ENCODE measurements at regions not wholly inside any gene's neighbourhood (a gene's known extent, or its start where the extent isn't known, plus 50 kb on each side); places are given as distances from the start of the nearest gene placed in this dataset.

GRCh38 chr15:70530503-70530902, 232.9 kb downstream of the UACA start:
- Histone ChIP-seq H3K27me3 (no peaks in the 10 kb centered on the region), H3K4me1 (peaks cover 0 to 32% (median 6%) of the 10 kb centered on the region in 4 donors), H3K27ac (no peak overlapping the region), H3K9me3 (no peaks in the 10 kb centered on the region), H3K36me3 (no peaks in the 10 kb centered on the region), H3K4me3 (no peak overlapping the region)
- no peak for TF ChIP-seq CTCF (IDR thresholded peaks at IDR 0.05)
- no peak for TF ChIP-seq POLR2A (IDR thresholded peaks at IDR 0.05)
- no peak for DNase-seq

GRCh38 chr15:70530017-70530499, 233.3 kb downstream of the UACA start:
- peaks cover 0 to 32% (median 5%) of the 10 kb centered on the region in 4 donors for H3K4me1 ChIP-seq
- H3K36me3 ChIP-seq: no peaks in the 10 kb centered on the region
- no peak for DNase-seq
- no peak overlapping the region for H3K27ac ChIP-seq
- H3K9me3 ChIP-seq: no peaks in the 10 kb centered on the region
- H3K27me3 ChIP-seq: no peaks in the 10 kb centered on the region
- no peak for TF ChIP-seq POLR2A (IDR thresholded peaks at IDR 0.05)
- H3K4me3 ChIP-seq: no peak overlapping the region

GRCh38 chr15:70528816-70529215, 234.5 kb downstream of the UACA start:
- Histone ChIP-seq H3K4me3 (no peak overlapping the region), H3K27ac (peak overlapping the region; percentile 25 to 66 (median 52)), H3K9me3 (no peaks in the 10 kb centered on the region), H3K27me3 (no peaks in the 10 kb centered on the region), H3K36me3 (no peaks in the 10 kb centered on the region), H3K4me1 (peaks cover 0 to 32% (median 5%) of the 10 kb centered on the region in 4 donors)
- DNase-seq: no peak
- no peak for TF ChIP-seq POLR2A (IDR thresholded peaks at IDR 0.05)
- no peak for TF ChIP-seq CTCF (IDR thresholded peaks at IDR 0.05)

GRCh38 chr15:70528270-70528706, 235.1 kb downstream of the UACA start:
- no peaks in the 10 kb centered on the region for H3K36me3 ChIP-seq
- H3K4me3 ChIP-seq: no peak overlapping the region
- DNase-seq: peak; percentile 64 to 84 (median 77)
- peak overlapping the region; percentile 25 to 66 (median 52) for H3K27ac ChIP-seq
- TF ChIP-seq POLR2A (IDR thresholded peaks at IDR 0.05) (no peak), CTCF (IDR thresholded peaks at IDR 0.05) (peak in 1 of 6 experiments; percentile 4)
- no peaks in the 10 kb centered on the region for H3K9me3 ChIP-seq
- no peaks in the 10 kb centered on the region for H3K27me3 ChIP-seq
- peaks cover 0 to 32% (median 5%) of the 10 kb centered on the region in 4 donors for H3K4me1 ChIP-seq

GRCh38 chr15:70526974-70527325, 236.4 kb downstream of the UACA start:
- H3K4me3 ChIP-seq: peak overlapping the region in 1 of 4 donors; percentile 22
- peaks cover 0 to 32% (median 5%) of the 10 kb centered on the region in 4 donors for H3K4me1 ChIP-seq
- TF ChIP-seq CTCF (IDR thresholded peaks at IDR 0.05) (no peak), POLR2A (IDR thresholded peaks at IDR 0.05) (no peak)
- no peaks in the 10 kb centered on the region for H3K27me3 ChIP-seq
- H3K9me3 ChIP-seq: no peaks in the 10 kb centered on the region
- no peaks in the 10 kb centered on the region for H3K36me3 ChIP-seq
- H3K27ac ChIP-seq: peak overlapping the region in 1 of 4 donors; percentile 28
- DNase-seq: no peak

GRCh38 chr15:70526221-70526973, 237.0 kb downstream of the UACA start:
- Histone ChIP-seq H3K4me1 (peaks cover 0 to 32% (median 5%) of the 10 kb centered on the region in 4 donors), H3K36me3 (no peaks in the 10 kb centered on the region), H3K27ac (peak overlapping the region in 1 of 4 donors; percentile 28), H3K9me3 (no peaks in the 10 kb centered on the region), H3K27me3 (no peaks in the 10 kb centered on the region), H3K4me3 (peak overlapping the region in 3 of 4 donors; percentile 3 to 22 (median 7))
- TF ChIP-seq POLR2A (IDR thresholded peaks at IDR 0.05): no peak
- no peak for TF ChIP-seq CTCF (IDR thresholded peaks at IDR 0.05)
- DNase-seq: peak in 2 of 3 donors; percentile 70 to 71
